SK-N-SH (cell line): ENCODE measurements at regions not wholly inside any gene's neighbourhood (a gene's known extent, or its start where the extent isn't known, plus 50 kb on each side); places are given as distances from the start of the nearest gene placed in this dataset.

Experiments
- CTCF ChIA-PET: fragments of 300-600, 350-600 bp; formaldehyde crosslinking; extraction: SDS; loops from one replicate; lab custom pipeline; 2021; lab: Yijun Ruan, JAX
- POLR2A ChIA-PET: fragments of 350-600 bp; sonication (Branson Sonifier 250); formaldehyde crosslinking; extraction: SDS; loops from one replicate; lab custom pipeline; 2020; ENCODE audit warnings: antibody characterized with exemption, inconsistent platforms; lab: Yijun Ruan, JAX
- DNase-seq: peaks from one replicate; pipeline ENCODE4 v3.0.0; 2012
- H2AFZ ChIP-seq: fragments of 200-600 bp; sonication (generic); 2 replicates; pipeline ENCODE4 v1.8.1; 2016; ENCODE audit warnings: antibody characterized with exemption, mild to moderate bottlenecking, low read depth
- H3F3A ChIP-seq: fragments of 200-600 bp; sonication (generic); replicated peaks from 2 replicates; pipeline ENCODE3; 2016; ENCODE audit warnings: antibody characterized with exemption, mild to moderate bottlenecking; ENCODE audit not compliant: insufficient read depth
- H3K27ac ChIP-seq, 2 experiments: fragments of 200-500 bp in 1 of 2; fragments of 200-600 bp in 1 of 2; sonication (Bioruptor generic) in 1 of 2; sonication (generic), shearing (Covaris generic) in 1 of 2; 2 replicates each; pipeline versions ENCODE4 v1.5.1 to v1.6.1; 2014 to 2016; ENCODE audit warnings: low read depth in 2 of 2, inconsistent platforms in 1 of 2, low read length in 1 of 2, mild to moderate bottlenecking in 1 of 2, mixed read lengths in 1 of 2
- H3K27me3 ChIP-seq: fragments of 200-600 bp; sonication (generic), shearing (Covaris generic); 2 replicates; pipeline ENCODE4 v1.6.1; 2016; ENCODE audit warnings: mixed run types; ENCODE audit not compliant: insufficient read depth
- H3K36me3 ChIP-seq, 2 experiments: fragments of 200-500 bp in 1 of 2; fragments of 200-600 bp in 1 of 2; sonication (Bioruptor generic) in 1 of 2; sonication (generic) in 1 of 2; replicated peaks in 1 of 2; 2 replicates each; pipeline versions ENCODE3 to v1.5.1; 2014 to 2016; ENCODE audit warnings: low read length in 1 of 2, mild to moderate bottlenecking in 1 of 2; ENCODE audit not compliant: insufficient read depth in 2 of 2, control insufficient read depth in 1 of 2
- H3K4me1 ChIP-seq, 2 experiments: fragments of 200-500 bp in 1 of 2; fragments of 200-600 bp in 1 of 2; sonication (Bioruptor generic) in 1 of 2; sonication (generic), shearing (Covaris generic) in 1 of 2; 2 replicates each; pipeline versions ENCODE4 v1.5.1 to v1.6.1; 2014 to 2016; ENCODE audit warnings: low read depth in 1 of 2, low read length in 1 of 2, mixed run types in 1 of 2; ENCODE audit not compliant: insufficient read depth in 2 of 2, control insufficient read depth in 1 of 2
- H3K4me2 ChIP-seq: fragments of 200-600 bp; sonication (generic), shearing (Covaris generic); 2 replicates; pipeline ENCODE4 v1.6.1; 2017; ENCODE audit warnings: mixed run types
- H3K4me3 ChIP-seq, 2 experiments: fragments of 200-500 bp in 1 of 2; fragments of 200-600 bp in 1 of 2; sonication (Bioruptor generic) in 1 of 2; sonication (generic), shearing (Covaris generic) in 1 of 2; 2 replicates each; pipeline versions ENCODE4 v1.5.1 to v1.8.1; 2014 to 2016; ENCODE audit warnings: low read depth in 2 of 2, inconsistent platforms in 1 of 2, low read length in 1 of 2, mild to moderate bottlenecking in 1 of 2, mixed read lengths in 1 of 2, moderate library complexity in 1 of 2
- H3K79me2 ChIP-seq: fragments of 200-600 bp; sonication (generic); 2 replicates; pipeline ENCODE4 v1.8.1; 2017; ENCODE audit warnings: mild to moderate bottlenecking; ENCODE audit not compliant: insufficient read depth
- H3K9ac ChIP-seq: fragments of 200-600 bp; sonication (generic); 2 replicates; pipeline ENCODE4 v1.6.1; 2017; ENCODE audit warnings: mixed run types
- H3K9me2 ChIP-seq: fragments of 200-600 bp; sonication (generic); 2 replicates; pipeline ENCODE4 v1.6.1; 2017; ENCODE audit warnings: mixed run types
- H3K9me3 ChIP-seq: fragments of 200-600 bp; sonication (generic); 2 replicates; pipeline ENCODE4 v1.6.1; 2017; ENCODE audit warnings: mixed run types, mild to moderate bottlenecking, moderate library complexity
- H4K20me1 ChIP-seq: fragments of 200-600 bp; sonication (generic); 2 replicates; pipeline ENCODE4 v1.6.1; 2017; ENCODE audit warnings: mild to moderate bottlenecking, mixed run types; ENCODE audit not compliant: insufficient read depth
- CHD2 ChIP-seq: fragments of 150-350 bp; IDR thresholded peaks from 2 replicates; pipeline ENCODE4 v1.6.1; 2018; ENCODE audit warnings: low read length; ENCODE audit not compliant: partially characterized antibody
- FOSL2 ChIP-seq: IDR thresholded peaks from 2 replicates; pipeline ENCODE4 v1.4.0; 2012; ENCODE audit warnings: low read depth, mild to moderate bottlenecking, moderate library complexity, borderline replicate concordance
- FOXJ3 ChIP-seq: sonication (generic); formaldehyde crosslinking; IDR thresholded peaks from 2 replicates; pipeline ENCODE4 v1.5.1; 2020; ENCODE audit warnings: mild to moderate bottlenecking, missing genetic modification reagents
- GATA2 ChIP-seq: sonication (generic); formaldehyde crosslinking; IDR thresholded peaks from 2 replicates; pipeline ENCODE4 v1.5.0; 2020; ENCODE audit warnings: mild to moderate bottlenecking, missing genetic modification reagents
- JUND ChIP-seq: IDR thresholded peaks from 2 replicates; pipeline ENCODE4 v1.4.0; 2012
- MXI1 ChIP-seq: IDR thresholded peaks from 2 replicates; pipeline ENCODE4 v1.6.1; 2012; ENCODE audit warnings: mild to moderate bottlenecking, low read depth, low read length, improper control_type of control experiment
- PBX3 ChIP-seq: IDR thresholded peaks from 2 replicates; pipeline ENCODE4; 2012
- RCOR1 ChIP-seq: fragments of 150-350 bp; IDR thresholded peaks from 2 replicates; pipeline ENCODE4 v1.6.1; 2017; ENCODE audit warnings: antibody characterized with exemption, low read length
- REST ChIP-seq: IDR thresholded peaks from 2 replicates; pipeline ENCODE4 v1.6.1; 2012; ENCODE audit warnings: mild to moderate bottlenecking, low read depth, low read length, moderate library complexity
- RFX5 ChIP-seq: IDR thresholded peaks from 2 replicates; pipeline ENCODE4 v1.6.1; 2012; ENCODE audit warnings: mild to moderate bottlenecking, improper control_type of control experiment, low read length
- SIN3A ChIP-seq: IDR thresholded peaks from 2 replicates; pipeline ENCODE4 v1.6.1; 2012; ENCODE audit warnings: low read depth, mild to moderate bottlenecking, low read length, moderate library complexity, borderline replicate concordance
- SMC3 ChIP-seq: IDR thresholded peaks from 2 replicates; pipeline ENCODE4 v1.6.1; 2012; ENCODE audit warnings: low read depth, low read length, improper control_type of control experiment
- YY1 ChIP-seq: IDR thresholded peaks from 2 replicates; pipeline ENCODE4 v1.4.0; 2012; ENCODE audit warnings: low read depth, mild to moderate bottlenecking
- WGBS: methylation state at CpG from one replicate; pipeline ENCODE4 v1.1.6; 2017; ENCODE audit warnings: low lambda C conversion rate; 5-methylcytosine and 5-hydroxymethylcytosine counted together

- Histone ChIP-seq H3K27ac (no peak overlapping the region), H3K9me2 (no peaks in the 10 kb centered on the region), H4K20me1 (no peaks in the 10 kb centered on the region), H3K9ac (no peak overlapping the region), H3K4me3 (no peak overlapping the region), H3F3A (no peaks in the 10 kb centered on the region), H2AFZ (no peak overlapping the region), H3K36me3 (no peaks in the 10 kb centered on the region), H3K4me2 (no peak overlapping the region), H3K27me3 (no peaks in the 10 kb centered on the region), H3K9me3 (no peaks in the 10 kb centered on the region), H3K4me1 (no peaks in the 10 kb centered on the region), H3K79me2 (no peaks in the 10 kb centered on the region)
- no peak for TF ChIP-seq SMC3
- no peak for DNase-seq
- ChIA-PET CTCF (no interaction called here), POLR2A (no interaction called here)
- 39% methylated on average over 10 of the region's 14 CpGs for WGBS
Observed at GRCh38 chr22:48359613-48359965, 1468.1 kb downstream of the BRD1 start.

GRCh38 chr22:48358886-48359612 is 1468.6 kb downstream of the BRD1 start:
- Histone ChIP-seq H3K36me3 (no peaks in the 10 kb centered on the region), H3K79me2 (no peaks in the 10 kb centered on the region), H3K9ac (no peak overlapping the region), H3K27me3 (no peaks in the 10 kb centered on the region), H3K4me1 (no peaks in the 10 kb centered on the region), H3F3A (no peaks in the 10 kb centered on the region), H3K9me3 (no peaks in the 10 kb centered on the region), H2AFZ (no peak overlapping the region), H4K20me1 (no peaks in the 10 kb centered on the region), H3K9me2 (no peaks in the 10 kb centered on the region), H3K27ac (no peak overlapping the region), H3K4me2 (no peak overlapping the region), H3K4me3 (no peak overlapping the region)
- 34% methylated on average over 13 of the region's 18 CpGs for WGBS
- ChIA-PET CTCF (no interaction called here), POLR2A (no interaction called here)
- TF ChIP-seq FOSL2, result no peak
- no peak for TF ChIP-seq CHD2
- no peak for TF ChIP-seq RFX5
- no peak for TF ChIP-seq MXI1
- TF ChIP-seq YY1, result no peak
- no peak for DNase-seq

GRCh38 chr22:48357961-48358360 is 1469.7 kb downstream of the BRD1 start:
- Histone ChIP-seq H3K4me2 (no peak overlapping the region), H3K9me2 (no peaks in the 10 kb centered on the region), H2AFZ (no peak overlapping the region), H3F3A (no peaks in the 10 kb centered on the region), H3K27ac (no peak overlapping the region), H3K36me3 (no peaks in the 10 kb centered on the region), H3K4me3 (no peak overlapping the region), H3K9ac (no peak overlapping the region), H4K20me1 (no peaks in the 10 kb centered on the region), H3K27me3 (no peaks in the 10 kb centered on the region), H3K9me3 (no peaks in the 10 kb centered on the region), H3K4me1 (no peaks in the 10 kb centered on the region), H3K79me2 (no peaks in the 10 kb centered on the region)
- no peak for DNase-seq
- WGBS, result 5% methylated on average over 5 of the region's 7 CpGs
- CTCF ChIA-PET, result no interaction called here
- no peak for TF ChIP-seq SIN3A
- TF ChIP-seq REST, result no peak
- TF ChIP-seq RCOR1, result no peak
- no peak for TF ChIP-seq PBX3
- TF ChIP-seq FOXJ3 (CRISPR knock-in tag), result no peak
- TF ChIP-seq JUND, result no peak
- TF ChIP-seq MXI1, result no peak
- TF ChIP-seq GATA2 (CRISPR knock-in tag), result no peak
- POLR2A ChIA-PET, result no interaction called here
